ENCODE measurements at regions not wholly inside any gene's neighbourhood (a gene's known extent, or its start where the extent isn't known, plus 50 kb on each side); places are given as distances from the start of the nearest gene placed in this dataset.
"Not testable (repeated sequence)": the region's sequence is repeated elsewhere in the genome, so short reads cannot be mapped to it uniquely, and the experiment has no call there.

DNA sequence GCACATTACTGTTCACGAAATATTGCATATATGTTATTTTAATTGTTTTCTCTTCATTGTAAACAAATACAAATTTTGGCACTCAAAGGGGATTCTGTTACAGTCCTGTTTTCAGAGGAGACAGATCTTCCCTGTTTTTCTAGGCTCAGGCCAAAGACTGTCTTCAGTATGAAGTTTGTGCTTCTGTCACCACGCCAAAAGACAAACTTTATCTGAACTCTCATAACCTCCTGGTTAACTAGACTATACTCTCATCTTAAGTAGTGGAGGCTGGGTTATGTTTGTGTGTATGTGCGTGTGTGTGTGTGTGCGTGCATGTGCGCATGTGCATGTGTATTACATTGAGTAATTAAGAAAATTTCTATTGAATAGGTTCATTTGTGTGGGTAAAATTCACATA lies 676.8 kb upstream of the HS3ST1 start:
- no peak overlapping the region for H3K27ac ChIP-seq (ENCODE audit: insufficient read depth in 1 of 2, low read depth in 1 of 2, low read length in 2 of 2, poor library complexity in 1 of 2, severe bottlenecking in 2 of 2)
- no CpG with 5 or more reads among the region's 5 CpGs for WGBS (ENCODE audit: insufficient coverage)
- CTCF ChIA-PET: no interaction called here

DNA sequence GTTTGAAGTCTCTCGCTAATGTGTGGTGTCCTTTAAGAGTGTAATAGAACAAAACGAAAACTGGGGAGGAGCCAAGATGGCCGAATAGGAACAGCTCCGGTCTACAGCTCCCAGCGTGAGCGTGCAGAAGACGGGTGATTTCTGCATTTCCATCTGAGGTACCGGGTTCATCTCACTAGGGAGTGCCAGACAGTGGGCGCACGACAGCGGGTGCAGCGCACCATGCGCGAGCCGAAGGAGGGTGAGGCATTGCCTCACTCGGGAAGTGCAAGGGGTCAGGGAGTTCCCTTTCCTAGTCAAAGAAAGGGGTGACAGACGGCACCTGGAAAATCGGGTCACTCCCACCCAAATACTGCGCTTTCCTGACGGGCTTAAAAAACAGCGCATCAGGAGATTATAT lies 661.2 kb upstream of the HS3ST1 start:
- H3K4me3 ChIP-seq (ENCODE audit: control insufficient read depth in 1 of 7, extremely low read depth in 1 of 7, insufficient read depth in 4 of 7, low read depth in 2 of 7, low read length in 6 of 7); CTCF ChIA-PET; H3K4me1 ChIP-seq (ENCODE audit: control extremely low read depth in 1 of 4, control insufficient read depth in 4 of 4, insufficient read depth in 4 of 4, low read length in 3 of 4); DNase-seq; H3K9me3 ChIP-seq (ENCODE audit: control extremely low read depth in 1 of 5, control insufficient read depth in 4 of 5, insufficient read depth in 2 of 5, low read depth in 1 of 5, low read length in 4 of 5); H3K27ac ChIP-seq (ENCODE audit: insufficient read depth in 1 of 2, low read depth in 1 of 2, low read length in 2 of 2, poor library complexity in 1 of 2, severe bottlenecking in 2 of 2); H3K27me3 ChIP-seq (replicated peaks in 2 of 5; ENCODE audit: control insufficient read depth in 4 of 5, insufficient read depth in 5 of 5, low read length in 4 of 5); H3K36me3 ChIP-seq (ENCODE audit: control insufficient read depth in 4 of 4, insufficient read depth in 4 of 4, low read length in 3 of 4): not testable (repeated sequence)
- POLR2A ChIA-PET: interaction anchor here (1.1 kb wide), 1 partner anchor 9 kb away, joined by 4 read pairs; no protein-coding TSS in a partner anchor
- WGBS (ENCODE audit: insufficient coverage): 94% methylated on average over 14 of the region's 21 CpGs

More for the DNA sequence above, 676.8 kb upstream of the HS3ST1 start:
- Histone ChIP-seq H3K9me3 (ENCODE audit: control extremely low read depth in 1 of 5, control insufficient read depth in 4 of 5, insufficient read depth in 2 of 5, low read depth in 1 of 5, low read length in 4 of 5) (no peaks in the 10 kb centered on the region), H3K27me3 (replicated peaks in 2 of 5; ENCODE audit: control insufficient read depth in 4 of 5, insufficient read depth in 5 of 5, low read length in 4 of 5) (no peaks in the 10 kb centered on the region), H3K36me3 (ENCODE audit: control insufficient read depth in 4 of 4, insufficient read depth in 4 of 4, low read length in 3 of 4) (no peaks in the 10 kb centered on the region), H3K4me1 (ENCODE audit: control extremely low read depth in 1 of 4, control insufficient read depth in 4 of 4, insufficient read depth in 4 of 4, low read length in 3 of 4) (peaks cover 0 to 2% (median 0%) of the 10 kb centered on the region in 4 experiments), H3K4me3 (ENCODE audit: control insufficient read depth in 1 of 7, extremely low read depth in 1 of 7, insufficient read depth in 4 of 7, low read depth in 2 of 7, low read length in 6 of 7) (no peak overlapping the region)
- DNase-seq: no peak
- POLR2A ChIA-PET: no interaction called here

DNA sequence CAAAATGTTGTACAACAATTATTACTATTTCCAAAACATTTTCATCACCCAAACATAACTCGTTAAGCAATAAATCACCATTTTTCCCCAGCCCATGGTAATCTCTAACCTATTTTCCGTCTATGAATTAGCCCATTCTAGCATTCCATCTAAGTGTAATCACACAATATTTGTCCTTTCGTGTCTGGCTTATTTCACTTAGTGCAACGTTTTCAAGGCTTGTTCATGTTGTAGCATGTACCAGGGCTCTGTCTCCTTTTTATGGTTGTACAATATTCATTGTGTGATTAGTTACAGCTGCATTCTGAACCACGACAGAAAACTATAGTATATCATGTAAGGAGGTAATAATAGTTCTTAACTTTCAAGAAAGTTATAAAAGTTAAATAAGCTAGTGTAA lies 656.0 kb upstream of the HS3ST1 start:
- no peak for DNase-seq
- no peaks in the 10 kb centered on the region for H3K27me3 ChIP-seq (replicated peaks in 2 of 5; ENCODE audit: control insufficient read depth in 4 of 5, insufficient read depth in 5 of 5, low read length in 4 of 5)
- H3K4me3 ChIP-seq (ENCODE audit: control insufficient read depth in 1 of 7, extremely low read depth in 1 of 7, insufficient read depth in 4 of 7, low read depth in 2 of 7, low read length in 6 of 7): no peak overlapping the region
- peaks cover 0 to 4% (median 0%) of the 10 kb centered on the region in 5 experiments for H3K9me3 ChIP-seq (ENCODE audit: control extremely low read depth in 1 of 5, control insufficient read depth in 4 of 5, insufficient read depth in 2 of 5, low read depth in 1 of 5, low read length in 4 of 5)
- no peaks in the 10 kb centered on the region for H3K36me3 ChIP-seq (ENCODE audit: control insufficient read depth in 4 of 4, insufficient read depth in 4 of 4, low read length in 3 of 4)
- ChIA-PET CTCF (no interaction called here), POLR2A (no interaction called here)
- WGBS (ENCODE audit: insufficient coverage): 55% methylated on average over 2 of the region's 5 CpGs
- no peak overlapping the region for H3K27ac ChIP-seq (ENCODE audit: insufficient read depth in 1 of 2, low read depth in 1 of 2, low read length in 2 of 2, poor library complexity in 1 of 2, severe bottlenecking in 2 of 2)
- no peaks in the 10 kb centered on the region for H3K4me1 ChIP-seq (ENCODE audit: control extremely low read depth in 1 of 4, control insufficient read depth in 4 of 4, insufficient read depth in 4 of 4, low read length in 3 of 4)

DNA sequence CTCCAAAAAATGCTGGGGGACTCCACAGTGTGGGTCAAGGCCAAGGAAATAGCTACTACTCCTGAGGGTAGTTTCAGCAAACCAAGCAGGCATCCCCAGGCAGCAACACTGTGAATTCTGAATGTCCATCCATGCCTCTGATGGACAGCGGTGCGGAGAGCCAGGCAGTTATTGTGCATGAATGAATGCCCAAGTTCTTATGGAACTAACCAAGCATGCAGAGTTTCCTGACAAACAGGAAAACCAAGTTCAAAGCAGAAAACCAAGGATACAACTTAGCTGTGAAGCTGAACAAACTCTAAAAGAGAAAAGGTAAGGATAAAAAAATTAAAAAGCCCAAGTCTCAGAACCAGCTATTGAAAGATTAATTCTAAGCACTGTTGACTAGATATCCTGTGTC lies 642.6 kb upstream of the HS3ST1 start:
- no peaks in the 10 kb centered on the region for H3K9me3 ChIP-seq (ENCODE audit: control extremely low read depth in 1 of 5, control insufficient read depth in 4 of 5, insufficient read depth in 2 of 5, low read depth in 1 of 5, low read length in 4 of 5)
- no peaks in the 10 kb centered on the region for H3K4me1 ChIP-seq (ENCODE audit: control extremely low read depth in 1 of 4, control insufficient read depth in 4 of 4, insufficient read depth in 4 of 4, low read length in 3 of 4)
- H3K4me3 ChIP-seq (ENCODE audit: control insufficient read depth in 1 of 7, extremely low read depth in 1 of 7, insufficient read depth in 4 of 7, low read depth in 2 of 7, low read length in 6 of 7): no peak overlapping the region
- CTCF ChIA-PET: interaction anchor here (1.6 kb wide), 1 partner anchor 11 kb away, joined by 4 read pairs; no protein-coding TSS in a partner anchor
- DNase-seq: no peak
- POLR2A ChIA-PET: no interaction called here
- H3K27ac ChIP-seq (ENCODE audit: insufficient read depth in 1 of 2, low read depth in 1 of 2, low read length in 2 of 2, poor library complexity in 1 of 2, severe bottlenecking in 2 of 2): no peak overlapping the region
- H3K27me3 ChIP-seq (replicated peaks in 2 of 5; ENCODE audit: control insufficient read depth in 4 of 5, insufficient read depth in 5 of 5, low read length in 4 of 5): no peaks in the 10 kb centered on the region
- H3K36me3 ChIP-seq (ENCODE audit: control insufficient read depth in 4 of 4, insufficient read depth in 4 of 4, low read length in 3 of 4): no peaks in the 10 kb centered on the region
- 100% methylated on average over 2 of the region's 2 CpGs for whole genome bisulfite sequencing (ENCODE audit: insufficient coverage)

DNA sequence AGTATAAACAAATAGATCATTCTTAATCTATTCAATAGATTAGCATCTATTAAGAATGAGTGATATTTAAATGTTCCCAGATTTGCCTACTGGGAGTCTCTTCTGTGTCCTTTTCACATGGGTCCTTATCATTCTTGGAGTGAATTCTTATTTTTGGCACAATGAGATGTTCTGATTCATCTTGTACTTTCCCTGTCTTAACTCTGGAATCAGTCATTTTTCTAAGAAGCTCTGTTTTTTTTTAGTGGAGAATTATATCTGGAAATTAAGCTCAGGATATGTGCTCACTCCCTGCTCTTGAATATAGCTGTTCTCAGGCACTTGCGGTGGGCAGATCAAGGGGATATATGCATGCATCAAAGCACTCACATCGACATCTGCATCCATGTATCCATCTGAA lies 625.3 kb upstream of the HS3ST1 start:
- no peak for DNase-seq
- H3K27ac ChIP-seq (ENCODE audit: insufficient read depth in 1 of 2, low read depth in 1 of 2, low read length in 2 of 2, poor library complexity in 1 of 2, severe bottlenecking in 2 of 2): no peak overlapping the region
- 89% methylated on average over 1 of the region's 2 CpGs for WGBS (ENCODE audit: insufficient coverage)
- no peaks in the 10 kb centered on the region for H3K27me3 ChIP-seq (replicated peaks in 2 of 5; ENCODE audit: control insufficient read depth in 4 of 5, insufficient read depth in 5 of 5, low read length in 4 of 5)
- H3K4me1 ChIP-seq (ENCODE audit: control extremely low read depth in 1 of 4, control insufficient read depth in 4 of 4, insufficient read depth in 4 of 4, low read length in 3 of 4): no peaks in the 10 kb centered on the region
- ChIA-PET CTCF (no interaction called here), POLR2A (no interaction called here)
- no peaks in the 10 kb centered on the region for H3K9me3 ChIP-seq (ENCODE audit: control extremely low read depth in 1 of 5, control insufficient read depth in 4 of 5, insufficient read depth in 2 of 5, low read depth in 1 of 5, low read length in 4 of 5)
- H3K4me3 ChIP-seq (ENCODE audit: control insufficient read depth in 1 of 7, extremely low read depth in 1 of 7, insufficient read depth in 4 of 7, low read depth in 2 of 7, low read length in 6 of 7): no peak overlapping the region
- no peaks in the 10 kb centered on the region for H3K36me3 ChIP-seq (ENCODE audit: control insufficient read depth in 4 of 4, insufficient read depth in 4 of 4, low read length in 3 of 4)

DNA sequence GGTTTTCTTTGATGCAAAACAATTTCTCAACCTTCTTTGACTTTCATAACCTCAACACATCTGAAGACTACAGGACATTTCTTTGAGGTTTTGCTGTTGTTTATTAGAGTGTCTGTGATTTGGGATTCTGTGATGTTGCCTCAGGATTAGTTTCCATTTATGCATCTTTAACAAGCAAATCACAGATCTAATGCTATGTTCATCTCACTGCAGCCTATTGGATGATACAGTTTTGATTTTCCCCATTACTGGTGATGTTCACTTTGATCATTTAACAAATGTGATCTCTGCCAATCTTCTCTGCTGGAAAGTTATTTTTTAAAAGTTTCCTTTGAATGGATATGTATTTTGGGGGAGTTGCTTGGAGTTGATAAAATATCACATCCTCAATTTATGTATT lies 624.9 kb upstream of the HS3ST1 start:
- no peak for DNase-seq
- no peaks in the 10 kb centered on the region for H3K27me3 ChIP-seq (replicated peaks in 2 of 5; ENCODE audit: control insufficient read depth in 4 of 5, insufficient read depth in 5 of 5, low read length in 4 of 5)
- CTCF ChIA-PET: no interaction called here
- H3K36me3 ChIP-seq (ENCODE audit: control insufficient read depth in 4 of 4, insufficient read depth in 4 of 4, low read length in 3 of 4): no peaks in the 10 kb centered on the region
- no peak overlapping the region for H3K4me3 ChIP-seq (ENCODE audit: control insufficient read depth in 1 of 7, extremely low read depth in 1 of 7, insufficient read depth in 4 of 7, low read depth in 2 of 7, low read length in 6 of 7)
- H3K4me1 ChIP-seq (ENCODE audit: control extremely low read depth in 1 of 4, control insufficient read depth in 4 of 4, insufficient read depth in 4 of 4, low read length in 3 of 4): no peaks in the 10 kb centered on the region
- H3K9me3 ChIP-seq (ENCODE audit: control extremely low read depth in 1 of 5, control insufficient read depth in 4 of 5, insufficient read depth in 2 of 5, low read depth in 1 of 5, low read length in 4 of 5): no peaks in the 10 kb centered on the region
- POLR2A ChIA-PET: no interaction called here
- no peak overlapping the region for H3K27ac ChIP-seq (ENCODE audit: insufficient read depth in 1 of 2, low read depth in 1 of 2, low read length in 2 of 2, poor library complexity in 1 of 2, severe bottlenecking in 2 of 2)

DNA sequence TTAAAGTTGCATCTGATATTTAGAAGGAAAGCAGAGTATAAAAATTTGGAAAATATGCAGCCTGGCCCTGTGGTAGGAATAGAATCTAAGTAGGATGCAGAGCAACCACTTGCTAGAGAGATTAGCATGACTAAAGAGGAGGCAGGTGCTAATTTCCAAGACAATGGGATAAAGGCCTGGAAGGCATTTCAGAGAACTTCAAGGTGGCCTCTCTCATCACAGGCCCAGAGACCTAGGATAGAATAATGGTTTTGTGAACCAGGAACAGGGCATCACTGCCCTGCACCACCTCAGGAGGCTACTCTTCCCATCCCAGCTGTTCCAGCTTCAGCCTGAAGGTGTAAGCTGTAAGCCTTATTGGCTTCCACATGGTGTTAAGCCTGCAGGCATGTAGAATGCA lies 621.7 kb upstream of the HS3ST1 start:
- H3K4me1 ChIP-seq (ENCODE audit: control extremely low read depth in 1 of 4, control insufficient read depth in 4 of 4, insufficient read depth in 4 of 4, low read length in 3 of 4): no peaks in the 10 kb centered on the region
- H3K36me3 ChIP-seq (ENCODE audit: control insufficient read depth in 4 of 4, insufficient read depth in 4 of 4, low read length in 3 of 4): no peaks in the 10 kb centered on the region
- ChIA-PET CTCF (no interaction called here), POLR2A (no interaction called here)
- no peaks in the 10 kb centered on the region for H3K9me3 ChIP-seq (ENCODE audit: control extremely low read depth in 1 of 5, control insufficient read depth in 4 of 5, insufficient read depth in 2 of 5, low read depth in 1 of 5, low read length in 4 of 5)
- no peak for DNase-seq
- H3K4me3 ChIP-seq (ENCODE audit: control insufficient read depth in 1 of 7, extremely low read depth in 1 of 7, insufficient read depth in 4 of 7, low read depth in 2 of 7, low read length in 6 of 7): no peak overlapping the region
- H3K27me3 ChIP-seq (replicated peaks in 2 of 5; ENCODE audit: control insufficient read depth in 4 of 5, insufficient read depth in 5 of 5, low read length in 4 of 5): no peaks in the 10 kb centered on the region
- no peak overlapping the region for H3K27ac ChIP-seq (ENCODE audit: insufficient read depth in 1 of 2, low read depth in 1 of 2, low read length in 2 of 2, poor library complexity in 1 of 2, severe bottlenecking in 2 of 2)
